Panc1 (cell line): ENCODE measurements at regions not wholly inside any gene's neighbourhood (a gene's known extent, or its start where the extent isn't known, plus 50 kb on each side); places are given as distances from the start of the nearest gene placed in this dataset.

Source experiments
- ATAC-seq: fragments of 200-7000 bp; cut with Tn5 transposase; 2 replicates; pipeline ENCODE4 v1.9.1; 2020; ENCODE audit warnings: mild to moderate bottlenecking, moderate library complexity
- BruUV-seq: library from RNA; stranded (reverse); fragments of 400-500 nt; replicated peaks from 2 replicates; lab custom pipeline; 2021; lab: Mats Ljungman, UMichigan
- CTCF ChIA-PET: fragments of 300-600 bp; sonication (Branson Sonifier 250); formaldehyde crosslinking; loops from one replicate; lab custom pipeline; 2022; ENCODE audit warnings: antibody characterized with exemption; lab: Charles Lee
- POLR2A ChIA-PET: fragments of 300-600 bp; sonication (Branson Sonifier 250); formaldehyde crosslinking; loops from one replicate; lab custom pipeline; 2022; ENCODE audit warnings: antibody characterized with exemption; lab: Charles Lee
- DNase-seq: peaks from one replicate; pipeline ENCODE4 v3.0.0-alpha.2; 2010; ENCODE audit warnings: low read depth, low spot score
- H3K27ac ChIP-seq: 2 replicates; pipeline ENCODE4 v1.5.1; 2011; ENCODE audit warnings: mild to moderate bottlenecking, low read length, inconsistent platforms
- H3K27me3 ChIP-seq: fragments of 200-500 bp; sonication (Bioruptor generic); 2 replicates; pipeline ENCODE4 v1.6.0; 2014; ENCODE audit warnings: low read length, inconsistent platforms; ENCODE audit not compliant: control insufficient read depth, insufficient read depth
- H3K36me3 ChIP-seq: fragments of 200-500 bp; sonication (Bioruptor generic); 2 replicates; pipeline ENCODE4 v1.5.1; 2014; ENCODE audit warnings: inconsistent platforms, mild to moderate bottlenecking, low read length, moderate library complexity; ENCODE audit not compliant: control insufficient read depth, insufficient read depth
- H3K4me1 ChIP-seq: 2 replicates; pipeline ENCODE4 v1.5.1; 2011; ENCODE audit warnings: inconsistent platforms, mild to moderate bottlenecking, low read length, moderate library complexity; ENCODE audit not compliant: control insufficient read depth, insufficient read depth
- H3K4me3 ChIP-seq, 2 experiments: 2 replicates each; pipeline ENCODE4 v1.5.1; 2011 to 2012; ENCODE audit warnings: low read depth in 2 of 2, low read length in 2 of 2, mild to moderate bottlenecking in 2 of 2, inconsistent platforms in 1 of 2, moderate library complexity in 1 of 2
- H3K9me3 ChIP-seq: fragments of 200-500 bp; sonication (Bioruptor generic); 2 replicates; pipeline ENCODE4 v1.5.1; 2014; ENCODE audit warnings: low read depth, mild to moderate bottlenecking, inconsistent platforms, low read length, moderate library complexity; ENCODE audit not compliant: control insufficient read depth, insufficient read depth
- POLR2AphosphoS5 ChIP-seq: IDR thresholded peaks from 2 replicates; pipeline ENCODE4 v1.6.1; 2012; ENCODE audit warnings: mild to moderate bottlenecking, low read depth, low read length, moderate library complexity
- REST ChIP-seq, 2 experiments: IDR thresholded peaks; 2 replicates each; pipeline ENCODE4 v1.6.1; 2011 to 2012; ENCODE audit warnings: low read depth in 2 of 2, control low read depth in 1 of 2, low read length in 1 of 2, mild to moderate bottlenecking in 1 of 2, moderate library complexity in 1 of 2; ENCODE audit not compliant: insufficient read depth in 1 of 2
- SIN3A ChIP-seq: IDR thresholded peaks from 2 replicates; pipeline ENCODE4 v1.6.1; 2012; ENCODE audit warnings: low read depth, mild to moderate bottlenecking, low read length, moderate library complexity, borderline replicate concordance; ENCODE audit not compliant: insufficient read depth
- TCF7L2 ChIP-seq: IDR thresholded peaks from 2 replicates; pipeline ENCODE4 v1.6.1; 2011; ENCODE audit warnings: mild to moderate bottlenecking, low read depth, low read length, inconsistent platforms
- in situ Hi-C: cut with HindIII; loops from 2 replicates; pipeline ENCODE4 v1.10.0; 2016; ENCODE audit warnings: low sequenced_read_pairs, low pct_unique_long_range_greater_than_20kb
- intact Hi-C: fragments of 100-400 bp; cut with micrococcal nuclease; formaldehyde crosslinking; loops from one replicate; pipeline ENCODE4 v1.10.0; 2022; ENCODE audit not compliant: unreplicated experiment
- TF ChIP-seq, protein P1 (sequence below): fragments of 450-650 bp; IDR thresholded peaks from 2 replicates; pipeline ENCODE4 v1.5.1; 2017; ENCODE audit warnings: mild to moderate bottlenecking

- Histone ChIP-seq H3K36me3 (no peaks in the 10 kb centered on the region), H3K27ac (no peak overlapping the region), H3K4me1 (no peaks in the 10 kb centered on the region), H3K27me3 (no peaks in the 10 kb centered on the region), H3K9me3 (no peaks in the 10 kb centered on the region), H3K4me3 (no peak overlapping the region)
- in situ Hi-C loops (no loop called here), intact Hi-C loops (no loop called here)
- POLR2A ChIA-PET = no interaction called here
- ATAC-seq = no peak
- CTCF ChIA-PET = no interaction called here
- no peak for DNase-seq
- TF ChIP-seq SIN3A = no peak
- no peak for TF ChIP-seq POLR2AphosphoS5
- no peak for TF ChIP-seq REST (IDR thresholded peaks at IDR 0.05; ENCODE audit: insufficient read depth in 1 of 2, low read depth in 2 of 2, low read length in 1 of 2)
- TF ChIP-seq, protein P1, sequence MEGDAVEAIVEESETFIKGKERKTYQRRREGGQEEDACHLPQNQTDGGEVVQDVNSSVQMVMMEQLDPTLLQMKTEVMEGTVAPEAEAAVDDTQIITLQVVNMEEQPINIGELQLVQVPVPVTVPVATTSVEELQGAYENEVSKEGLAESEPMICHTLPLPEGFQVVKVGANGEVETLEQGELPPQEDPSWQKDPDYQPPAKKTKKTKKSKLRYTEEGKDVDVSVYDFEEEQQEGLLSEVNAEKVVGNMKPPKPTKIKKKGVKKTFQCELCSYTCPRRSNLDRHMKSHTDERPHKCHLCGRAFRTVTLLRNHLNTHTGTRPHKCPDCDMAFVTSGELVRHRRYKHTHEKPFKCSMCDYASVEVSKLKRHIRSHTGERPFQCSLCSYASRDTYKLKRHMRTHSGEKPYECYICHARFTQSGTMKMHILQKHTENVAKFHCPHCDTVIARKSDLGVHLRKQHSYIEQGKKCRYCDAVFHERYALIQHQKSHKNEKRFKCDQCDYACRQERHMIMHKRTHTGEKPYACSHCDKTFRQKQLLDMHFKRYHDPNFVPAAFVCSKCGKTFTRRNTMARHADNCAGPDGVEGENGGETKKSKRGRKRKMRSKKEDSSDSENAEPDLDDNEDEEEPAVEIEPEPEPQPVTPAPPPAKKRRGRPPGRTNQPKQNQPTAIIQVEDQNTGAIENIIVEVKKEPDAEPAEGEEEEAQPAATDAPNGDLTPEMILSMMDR = no peak
- TF ChIP-seq TCF7L2 = no peak
- no TSS peak for BruUV-seq
Observed at GRCh38 chrX:138877746-138878145, 166.2 kb upstream of the FGF13 start.

GRCh38 chrX:138875472-138875871 is 164.0 kb upstream of the FGF13 start:
- TF ChIP-seq TCF7L2 (no peak), SIN3A (no peak), REST (IDR thresholded peaks at IDR 0.05; ENCODE audit: insufficient read depth in 1 of 2, low read depth in 2 of 2, low read length in 1 of 2) (no peak), POLR2AphosphoS5 (no peak)
- H3K9me3 ChIP-seq = no peaks in the 10 kb centered on the region
- no peaks in the 10 kb centered on the region for H3K36me3 ChIP-seq
- no peaks in the 10 kb centered on the region for H3K27me3 ChIP-seq
- ATAC-seq (no peak), DNase-seq (no peak)
- H3K27ac ChIP-seq = no peak overlapping the region
- CTCF ChIA-PET = no interaction called here
- no peak overlapping the region for H3K4me3 ChIP-seq
- POLR2A ChIA-PET = no interaction called here
- intact Hi-C loops (no loop called here), in situ Hi-C loops (no loop called here)
- no peaks in the 10 kb centered on the region for H3K4me1 ChIP-seq
- BruUV-seq = no TSS peak
